Large intestine (tissue), 3 donors: ENCODE measurements at regions not wholly inside any gene's neighbourhood (a gene's known extent, or its start where the extent isn't known, plus 50 kb on each side); places are given as distances from the start of the nearest gene placed in this dataset.
"Not testable (repeated sequence)": the region's sequence is repeated elsewhere in the genome, so short reads cannot be mapped to it uniquely, and the experiment has no call there.

ENCODE experiments used
- DNase-seq, 2 donors: peaks; one replicate each; pipeline versions ENCODE4 v3.0.0 to v3.0.0-alpha.2; 2013
- H3K27ac ChIP-seq: one replicate; pipeline ENCODE4 v1.5.1; 2013; ENCODE audit warnings: low read length
- H3K27me3 ChIP-seq: 2 replicates; pipeline ENCODE4 v1.6.1; 2013; ENCODE audit warnings: low read length; ENCODE audit not compliant: control insufficient read depth, insufficient read depth
- H3K36me3 ChIP-seq: 2 replicates; pipeline ENCODE4 v1.6.1; 2013; ENCODE audit warnings: low read length; ENCODE audit not compliant: control insufficient read depth, insufficient read depth
- H3K4me1 ChIP-seq: one replicate; pipeline ENCODE4 v1.6.1; 2013; ENCODE audit warnings: low read length; ENCODE audit not compliant: control insufficient read depth, insufficient read depth
- H3K4me3 ChIP-seq: one replicate; pipeline ENCODE4 v1.5.1; 2013; ENCODE audit warnings: low read length
- H3K9me3 ChIP-seq: one replicate; pipeline ENCODE4 v1.6.1; 2013; ENCODE audit warnings: mild to moderate bottlenecking, low read depth, low read length, moderate library complexity; ENCODE audit not compliant: control insufficient read depth
- WGBS: methylation state at CpG from one replicate; pipeline ENCODE4 v1.1.5; 2013; ENCODE audit warnings: low lambda C conversion rate; ENCODE audit not compliant: insufficient coverage; 5-methylcytosine and 5-hydroxymethylcytosine counted together

DNA sequence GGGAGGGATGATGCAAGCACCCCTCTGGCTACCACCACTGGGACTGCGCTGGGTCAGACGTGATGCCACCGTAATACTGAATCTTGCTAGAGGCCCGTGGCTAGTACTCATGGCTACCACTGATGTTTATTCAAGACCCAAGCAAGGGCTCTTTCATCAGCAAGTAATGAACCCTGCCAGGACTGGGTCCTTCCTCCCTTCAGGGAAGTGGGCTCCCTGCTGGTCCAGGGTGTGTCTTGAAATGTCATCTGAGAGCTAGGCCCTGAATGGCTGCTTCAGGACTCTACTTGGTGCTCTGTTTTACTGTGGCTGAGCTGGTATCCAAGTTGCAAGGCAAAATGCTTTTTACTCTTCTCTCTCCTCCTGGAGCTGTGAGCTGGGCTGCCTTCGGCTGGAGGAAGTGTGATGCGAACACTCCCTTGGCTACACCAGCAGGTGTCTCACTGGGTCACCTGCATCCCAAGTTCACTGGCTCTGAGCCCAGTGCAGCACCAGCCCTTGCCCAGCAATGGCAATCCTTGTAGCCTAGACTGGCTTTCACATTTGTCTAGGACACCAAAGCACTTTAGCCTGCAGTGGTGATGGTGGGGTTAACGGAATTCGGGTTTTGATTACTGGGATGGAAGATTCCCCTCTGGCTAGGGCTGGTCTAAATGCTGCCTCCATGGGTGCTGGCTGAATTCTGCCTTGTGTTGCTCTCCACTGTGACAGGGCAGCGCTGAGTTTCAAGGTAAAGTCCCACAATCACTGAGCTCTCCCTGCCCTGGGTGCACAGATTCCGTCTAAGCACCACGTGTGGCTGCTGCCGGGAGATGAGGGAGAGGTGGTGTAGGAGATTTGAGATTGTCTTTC is 98.6 kb downstream of the USP22 start:
- Histone ChIP-seq H3K9me3 (no peaks in the 10 kb centered on the region), H3K4me1 (no peaks in the 10 kb centered on the region), H3K27me3 (no peaks in the 10 kb centered on the region), H3K36me3 (no peaks in the 10 kb centered on the region), H3K27ac (no peak overlapping the region), H3K4me3 (no peak overlapping the region)
- DNase-seq, result peak; percentile 53 to 64
- WGBS, result no CpG with 5 or more reads among the region's 12 CpGs

DNA sequence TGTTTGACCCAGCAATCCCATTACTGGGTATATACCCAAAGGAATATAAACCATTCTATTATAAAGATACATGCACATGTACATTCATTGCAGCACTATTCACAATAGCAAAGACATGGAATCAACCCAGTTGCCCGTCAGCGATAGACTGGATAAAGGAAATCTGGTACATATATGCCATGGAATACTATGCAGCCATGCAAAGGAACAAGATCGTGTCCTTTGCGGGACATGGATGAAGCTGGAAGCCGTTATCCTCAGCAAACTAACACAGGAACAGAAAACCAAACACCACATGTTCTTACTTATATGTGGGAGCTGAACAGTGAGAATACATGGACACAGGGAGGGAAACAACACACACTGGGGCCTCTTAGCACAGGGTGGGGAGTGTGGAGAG is 95.1 kb downstream of the USP22 start:
- no CpG with 5 or more reads among the region's 5 CpGs for WGBS

DNA sequence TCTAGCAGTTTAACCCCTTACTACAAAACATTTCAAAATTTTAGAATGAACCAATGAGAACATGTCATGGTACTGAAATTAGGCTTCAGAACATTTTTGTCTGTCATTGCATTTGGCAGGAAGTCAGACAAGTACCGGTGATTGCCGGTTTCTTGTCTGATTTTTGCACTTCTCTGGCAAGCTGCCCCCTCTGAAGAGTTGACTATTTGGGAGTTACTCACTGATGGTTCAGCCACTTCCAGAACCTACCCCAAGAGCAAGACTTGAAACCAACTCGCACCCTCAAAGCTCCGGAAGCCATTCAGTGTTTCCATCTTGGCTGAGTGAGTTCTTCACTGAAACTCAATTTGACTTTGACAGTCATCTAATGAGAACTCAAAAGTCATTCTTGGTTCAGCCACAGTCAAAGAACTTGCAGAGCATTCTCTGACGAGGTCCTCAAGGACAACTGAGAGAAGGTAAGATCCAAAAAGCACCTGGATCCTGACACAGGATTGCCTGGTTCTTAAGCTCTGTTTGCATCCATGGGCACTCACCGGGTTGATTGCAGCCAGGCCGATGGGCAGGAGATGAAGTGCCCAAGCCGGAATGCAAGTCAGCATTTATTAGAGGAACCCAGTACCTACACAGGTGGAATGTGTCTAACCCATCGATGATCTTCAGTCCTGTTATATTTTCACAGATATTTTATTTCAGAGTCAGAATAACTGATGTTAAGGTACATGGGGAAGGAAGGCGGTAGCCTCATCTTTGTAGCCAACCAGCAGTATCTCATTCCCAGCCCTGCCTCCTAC is 93.6 kb downstream of the USP22 start:
- DNase-seq, result no peak
- H3K9me3 ChIP-seq, result no peaks in the 10 kb centered on the region
- H3K4me1 ChIP-seq, result no peaks in the 10 kb centered on the region
- H3K36me3 ChIP-seq, result no peaks in the 10 kb centered on the region
- H3K27me3 ChIP-seq, result no peaks in the 10 kb centered on the region
- H3K4me3 ChIP-seq, result no peak overlapping the region
- no peak overlapping the region for H3K27ac ChIP-seq
- no CpG with 5 or more reads among the region's 10 CpGs for WGBS

More for the DNA sequence above, 95.1 kb downstream of the USP22 start:
- not testable (repeated sequence) for H3K36me3 ChIP-seq, DNase-seq, H3K27me3 ChIP-seq, H3K4me1 ChIP-seq, H3K4me3 ChIP-seq, H3K9me3 ChIP-seq, H3K27ac ChIP-seq
